DOHH2 (cell line): ENCODE measurements at regions not wholly inside any gene's neighbourhood (a gene's known extent, or its start where the extent isn't known, plus 50 kb on each side); places are given as distances from the start of the nearest gene placed in this dataset.

Experiments used
- CTCF ChIP-seq: fragments of 200-600 bp; sonication (generic); IDR thresholded peaks from one replicate; pipeline ENCODE4 v1.5.1; 2014; ENCODE audit warnings: antibody characterized with exemption, mild to moderate bottlenecking, low read depth, low read length; ENCODE audit not compliant: poor library complexity, severe bottlenecking
- EZH2phosphoT487 ChIP-seq: fragments of 200-600 bp; sonication (generic); IDR thresholded peaks from 2 replicates; pipeline ENCODE4 v1.6.1; 2017; ENCODE audit warnings: borderline replicate concordance, mild to moderate bottlenecking, antibody characterized with exemption, low read length, moderate library complexity, mixed read lengths

GRCh38 chrY:19098349-19098748 lies 324.8 kb upstream of the HSFY2 start:
- TF ChIP-seq CTCF: no peak
- no peak for TF ChIP-seq EZH2phosphoT487
